GM21423 (cell line): ENCODE measurements at regions not wholly inside any gene's neighbourhood (a gene's known extent, or its start where the extent isn't known, plus 50 kb on each side); places are given as distances from the start of the nearest gene placed in this dataset.

Experiments used
- ATAC-seq: cut with Tn5 transposase; IDR thresholded peaks from one replicate; pipeline ENCODE4 v1.9.1; 2021; ENCODE audit warnings: mild to moderate bottlenecking, moderate library complexity; ENCODE audit not compliant: unreplicated experiment

DNA sequence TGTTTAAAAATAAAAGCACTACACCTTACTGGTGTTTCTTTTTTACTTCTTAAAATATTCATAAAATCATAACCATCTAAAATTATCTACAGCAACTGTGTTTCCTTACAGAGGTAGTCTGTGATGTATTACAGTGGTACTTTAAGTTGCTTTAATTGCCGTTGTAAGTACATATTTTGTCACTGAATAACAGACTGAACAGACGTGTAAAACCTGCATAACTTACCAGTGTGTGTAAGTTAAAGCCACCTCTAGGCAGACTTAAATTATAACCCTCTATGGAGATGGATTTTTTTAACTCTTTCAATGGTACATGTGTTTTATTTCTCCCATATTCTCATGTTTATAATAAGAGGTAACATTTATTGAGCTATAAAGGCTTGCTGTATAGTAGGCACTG lies 166.8 kb downstream of the NR4A2 start:
- ATAC-seq = no peak

DNA sequence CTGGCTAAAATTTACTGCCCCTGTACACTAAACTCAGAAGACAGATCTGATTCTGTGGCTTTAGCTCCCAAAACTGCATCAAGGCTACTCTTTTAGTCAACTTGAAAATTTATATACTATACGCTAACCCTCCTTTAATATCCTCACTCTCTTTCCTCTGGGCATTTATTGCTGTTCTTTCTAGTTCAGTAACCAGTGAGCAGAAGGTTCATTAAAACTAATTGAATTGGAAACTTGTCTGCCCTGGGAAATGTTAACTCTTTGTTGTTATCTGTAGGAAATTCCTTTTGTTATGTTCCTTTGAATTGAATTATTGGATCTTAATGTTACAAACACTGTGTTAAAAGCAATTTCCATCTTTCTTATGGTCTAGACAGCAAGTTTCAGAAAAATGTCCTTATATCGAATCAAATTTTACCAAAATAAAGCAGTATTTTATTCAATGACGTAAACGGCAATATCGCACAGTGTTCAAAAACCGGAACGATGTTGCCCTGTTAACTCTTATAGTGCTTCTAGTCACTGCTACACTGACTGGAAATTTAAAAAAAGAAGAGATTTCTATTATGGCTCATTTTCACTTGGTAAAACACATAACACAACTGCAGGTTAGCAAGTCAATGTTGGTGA lies 168.3 kb downstream of the NR4A2 start:
- no peak for ATAC-seq

GRCh38 chr2:156158808-156159207 lies 173.7 kb downstream of the NR4A2 start:
- no peak for ATAC-seq

- no peak for ATAC-seq
Measured at GRCh38 chr2:156157670-156158069, 174.9 kb downstream of the NR4A2 start.

DNA sequence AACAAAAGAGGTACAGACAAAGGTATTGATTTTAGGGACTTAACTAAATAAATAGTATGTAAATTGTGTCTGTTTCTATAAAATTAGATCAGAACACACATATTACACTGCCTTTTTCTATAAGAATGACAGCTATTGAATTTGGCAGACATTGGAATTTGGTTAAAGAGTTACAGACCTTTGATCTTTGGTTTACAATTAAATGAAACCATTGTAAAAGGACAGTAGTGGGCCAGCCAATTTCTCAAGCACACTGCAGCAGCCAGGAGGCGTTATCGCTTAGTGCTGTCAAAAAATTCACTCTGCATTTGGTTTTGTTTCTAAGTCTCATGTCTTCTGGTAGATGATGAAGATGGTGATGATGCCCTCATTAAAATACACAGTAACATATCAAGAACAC lies 175.9 kb downstream of the NR4A2 start:
- ATAC-seq = no peak

DNA sequence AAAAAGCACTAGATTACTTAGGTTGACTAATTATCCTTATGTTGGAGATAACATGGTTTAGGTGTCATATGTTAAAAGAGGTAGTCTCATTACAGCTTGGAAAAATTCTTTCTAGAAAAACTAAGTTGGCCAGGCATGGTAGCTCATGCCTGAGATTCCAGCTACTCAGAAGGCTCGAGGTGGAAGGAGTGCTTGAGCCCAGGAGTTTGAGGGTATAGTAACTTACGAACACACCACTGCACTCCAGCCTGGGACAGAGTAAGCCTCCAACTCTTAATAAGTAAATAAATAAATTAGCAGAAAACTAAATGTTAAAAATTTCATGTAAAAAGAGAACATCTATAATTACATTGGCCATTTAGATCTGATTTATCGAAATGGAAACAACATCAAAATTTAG lies 177.2 kb downstream of the NR4A2 start:
- ATAC-seq = no peak

DNA sequence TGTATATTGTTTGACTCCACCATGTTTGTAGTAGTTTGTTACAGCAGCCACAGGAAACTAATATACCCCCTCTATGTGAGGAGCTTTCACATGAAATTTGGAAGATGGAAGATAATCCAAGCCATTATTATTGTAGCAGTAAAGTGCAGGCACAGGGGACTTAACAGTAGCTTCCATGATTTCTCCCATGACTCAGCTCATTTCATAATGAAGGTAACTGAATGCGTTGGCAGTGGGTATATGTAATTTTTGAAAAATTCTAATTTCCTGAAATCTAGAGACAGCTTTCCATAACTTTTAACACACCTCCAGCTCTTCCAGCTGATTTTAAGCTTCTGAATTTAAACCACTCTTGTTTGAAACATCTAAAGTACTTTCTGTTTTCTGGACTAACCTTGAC lies 181.2 kb downstream of the NR4A2 start:
- no peak for ATAC-seq

DNA sequence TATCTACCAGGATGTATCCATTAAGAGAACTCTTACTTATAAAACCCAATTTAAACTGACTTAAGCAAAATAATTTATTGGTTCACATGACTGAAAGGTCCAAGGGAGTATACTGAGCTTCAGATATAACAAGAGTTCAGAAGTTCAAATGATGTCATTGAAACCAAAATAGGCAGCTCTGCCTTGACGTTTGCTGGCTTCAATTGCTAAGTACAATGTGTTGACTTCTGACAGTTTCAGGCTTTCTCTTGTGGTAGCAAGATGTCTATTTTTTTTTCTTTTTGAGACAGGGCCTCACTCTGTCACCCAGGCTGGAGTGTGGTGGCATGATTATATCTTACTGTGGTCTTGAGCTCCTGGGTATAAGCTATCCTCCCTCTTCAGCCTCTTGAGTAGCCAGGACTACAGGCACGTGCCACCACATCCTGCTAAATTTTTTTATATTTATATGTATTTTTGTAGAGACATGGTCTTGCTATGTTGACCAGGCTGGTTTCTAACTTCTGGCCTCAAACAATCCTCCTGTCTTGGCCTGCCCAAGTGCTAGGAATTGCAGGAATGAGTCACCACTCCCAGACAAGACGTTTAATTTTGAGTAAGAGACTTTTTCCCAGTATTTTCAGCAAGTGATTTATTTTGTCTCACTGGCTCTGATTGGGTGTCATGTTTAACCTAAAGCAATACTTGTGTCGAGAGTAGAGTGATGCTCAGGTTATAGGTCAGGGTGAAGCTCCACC lies 184.8 kb downstream of the NR4A2 start:
- ATAC-seq = peak; percentile 70

DNA sequence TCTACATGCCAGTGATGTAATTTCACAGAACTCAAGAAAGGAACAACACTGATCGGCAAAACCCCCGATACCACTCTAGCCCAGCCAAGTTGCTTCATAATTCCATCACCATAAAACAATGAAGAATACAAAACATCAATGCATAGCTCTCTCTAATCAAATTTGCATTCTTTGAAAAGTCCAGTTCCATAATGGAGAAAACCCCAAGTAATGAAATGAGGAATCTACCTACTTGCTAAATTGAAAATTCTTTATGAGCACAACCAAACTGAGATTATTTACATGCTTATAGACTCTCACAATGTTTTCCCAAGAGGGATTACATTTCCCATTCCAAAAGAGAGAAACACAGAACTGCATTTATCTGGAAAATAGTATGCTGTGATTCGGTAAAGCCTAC lies 186.5 kb downstream of the NR4A2 start:
- no peak for ATAC-seq

GRCh38 chr2:156145469-156145868 lies 187.1 kb downstream of the NR4A2 start:
- no peak for ATAC-seq

- ATAC-seq = no peak
Measured at GRCh38 chr2:156136566-156136965, 196.0 kb downstream of the NR4A2 start.

DNA sequence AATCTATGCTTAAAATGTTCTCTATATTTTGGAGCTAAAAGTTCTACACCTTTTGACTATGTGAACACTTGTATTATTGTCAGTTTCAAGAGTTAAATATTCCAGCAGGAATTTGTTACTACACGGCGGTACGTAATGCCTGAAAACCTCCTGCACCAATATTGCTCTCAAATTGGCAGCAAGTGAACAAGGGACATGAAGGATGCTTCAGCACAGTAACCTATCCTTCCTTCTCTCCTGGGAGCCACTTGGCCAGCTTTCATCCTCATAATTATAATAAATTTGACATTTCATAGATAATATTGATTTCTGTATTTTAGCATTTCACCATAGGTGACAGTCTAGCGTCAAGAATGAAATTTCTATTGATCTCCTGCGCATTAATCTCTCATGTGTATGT lies 197.6 kb downstream of the NR4A2 start:
- no peak for ATAC-seq

GRCh38 chr2:156132941-156133340 lies 199.6 kb downstream of the NR4A2 start:
- no peak for ATAC-seq

DNA sequence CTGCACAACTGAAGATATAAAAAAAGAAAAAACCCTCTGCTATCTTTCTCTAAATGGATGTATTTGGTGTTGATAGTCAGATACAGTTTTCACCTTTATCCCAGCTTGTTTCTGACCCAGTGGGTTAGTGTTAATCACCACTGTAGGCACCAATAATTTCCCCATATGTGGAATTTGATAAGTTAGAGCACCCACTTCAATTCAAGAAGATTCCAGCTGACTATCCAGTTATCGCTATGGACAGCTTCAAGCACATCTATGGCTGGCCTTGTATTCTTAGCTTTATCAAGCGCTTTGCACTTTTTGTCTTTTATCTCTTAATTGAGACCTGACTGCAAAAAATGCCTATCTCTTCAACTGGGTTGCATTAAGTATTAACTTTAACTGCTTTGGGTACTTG lies 200.4 kb downstream of the NR4A2 start:
- no peak for ATAC-seq

GRCh38 chr2:156129227-156129626 lies 203.3 kb downstream of the NR4A2 start:
- ATAC-seq = no peak

GRCh38 chr2:156125018-156125417 lies 207.5 kb downstream of the NR4A2 start:
- ATAC-seq = no peak

- ATAC-seq = no peak
Measured at GRCh38 chr2:156124458-156124857, 208.1 kb downstream of the NR4A2 start.

GRCh38 chr2:156118753-156119416 lies 213.6 kb downstream of the NR4A2 start:
- no peak for ATAC-seq

- no peak for ATAC-seq
Measured at GRCh38 chr2:156116113-156116512, 216.4 kb downstream of the NR4A2 start.

DNA sequence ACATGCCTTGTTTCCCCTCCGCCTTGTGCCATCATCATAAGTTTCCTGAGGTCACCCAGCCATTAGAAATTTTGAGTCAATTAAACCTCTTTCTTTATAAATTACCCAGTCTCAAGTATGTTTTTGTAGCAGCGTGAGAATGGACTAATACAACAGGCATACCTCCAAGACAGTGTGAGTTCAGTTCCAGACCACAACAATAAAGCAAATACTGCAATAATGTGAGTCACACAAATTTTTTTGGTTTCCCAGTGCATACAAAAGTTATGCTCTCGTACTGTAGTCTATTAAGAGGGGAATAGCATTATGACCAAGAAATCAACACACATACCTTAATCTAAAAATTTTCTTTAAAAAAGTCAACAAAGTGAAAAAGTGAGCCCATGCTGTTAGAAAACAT lies 217.2 kb downstream of the NR4A2 start:
- no peak for ATAC-seq

DNA sequence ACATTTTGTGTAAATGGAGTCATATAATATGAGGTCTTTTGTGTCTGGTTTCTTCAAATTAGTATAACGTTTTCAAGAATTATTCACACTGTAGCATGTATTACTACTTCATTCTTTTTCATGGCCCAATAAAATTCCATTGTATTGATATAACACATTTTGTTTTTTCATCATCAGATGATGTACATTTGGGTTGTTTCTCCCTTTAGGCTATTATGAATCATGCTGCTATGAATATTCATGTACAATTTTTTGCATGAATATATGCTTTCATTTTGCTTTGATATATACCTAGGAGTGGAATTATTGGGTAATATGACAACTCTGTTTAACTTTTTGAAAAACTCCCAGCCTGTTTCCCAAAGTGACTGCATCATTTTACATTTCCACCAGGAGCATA lies 220.2 kb downstream of the NR4A2 start:
- ATAC-seq = no peak

GRCh38 chr2:156110890-156111289 lies 221.6 kb downstream of the NR4A2 start:
- ATAC-seq = peak; percentile 98
